ENCODE measurements at regions not wholly inside any gene's neighbourhood (a gene's known extent, or its start where the extent isn't known, plus 50 kb on each side); places are given as distances from the start of the nearest gene placed in this dataset.

GRCh38 chr14:39827901-39828655 lies 395.8 kb upstream of the FBXO33 start:
- in situ Hi-C loops (cut with HindIII; ENCODE audit: low sequenced_read_pairs): no loop called here
- no peak for DNase-seq (ENCODE audit: low spot score)

- in situ Hi-C loops (cut with HindIII; ENCODE audit: low sequenced_read_pairs): no loop called here
- no peak for DNase-seq (ENCODE audit: low spot score)
These were observed 380.5 kb upstream of the FBXO33 start for GRCh38 chr14:39812532-39813320.

- in situ Hi-C loops (cut with HindIII; ENCODE audit: low sequenced_read_pairs): no loop called here
- DNase-seq (ENCODE audit: low spot score): no peak
These were observed 375.0 kb upstream of the FBXO33 start for GRCh38 chr14:39807271-39807670.

GRCh38 chr14:39784461-39784860 lies 352.2 kb upstream of the FBXO33 start:
- in situ Hi-C loops (cut with HindIII; ENCODE audit: low sequenced_read_pairs): no loop called here
- no peak for DNase-seq (ENCODE audit: low spot score)

- no peak for DNase-seq (ENCODE audit: low spot score)
- in situ Hi-C loops (cut with HindIII; ENCODE audit: low sequenced_read_pairs): no loop called here
These were observed 349.2 kb upstream of the FBXO33 start for GRCh38 chr14:39781466-39781865.

GRCh38 chr14:39773387-39774126 lies 341.3 kb upstream of the FBXO33 start:
- in situ Hi-C loops (cut with HindIII; ENCODE audit: low sequenced_read_pairs): no loop called here
- DNase-seq (ENCODE audit: low spot score): no peak

GRCh38 chr14:39772627-39773026 lies 340.4 kb upstream of the FBXO33 start:
- no peak for DNase-seq (ENCODE audit: low spot score)
- in situ Hi-C loops (cut with HindIII; ENCODE audit: low sequenced_read_pairs): no loop called here

GRCh38 chr14:39768589-39768988 lies 336.4 kb upstream of the FBXO33 start:
- no peak for DNase-seq (ENCODE audit: low spot score)
- in situ Hi-C loops (cut with HindIII; ENCODE audit: low sequenced_read_pairs): no loop called here

GRCh38 chr14:39766397-39767000 lies 334.3 kb upstream of the FBXO33 start:
- in situ Hi-C loops (cut with HindIII; ENCODE audit: low sequenced_read_pairs): no loop called here
- no peak for DNase-seq (ENCODE audit: low spot score)

- no peak for DNase-seq (ENCODE audit: low spot score)
- in situ Hi-C loops (cut with HindIII; ENCODE audit: low sequenced_read_pairs): no loop called here
These were observed 333.4 kb upstream of the FBXO33 start for GRCh38 chr14:39765676-39766075.

- in situ Hi-C loops (cut with HindIII; ENCODE audit: low sequenced_read_pairs): no loop called here
- DNase-seq (ENCODE audit: low spot score): no peak
These were observed 331.2 kb upstream of the FBXO33 start for GRCh38 chr14:39763402-39763890.

- no peak for DNase-seq (ENCODE audit: low spot score)
- in situ Hi-C loops (cut with HindIII; ENCODE audit: low sequenced_read_pairs): no loop called here
These were observed 330.6 kb upstream of the FBXO33 start for GRCh38 chr14:39762576-39763401.

- no peak for DNase-seq (ENCODE audit: low spot score)
- in situ Hi-C loops (cut with HindIII; ENCODE audit: low sequenced_read_pairs): no loop called here
These were observed 323.1 kb upstream of the FBXO33 start for GRCh38 chr14:39755269-39755878.

- in situ Hi-C loops (cut with HindIII; ENCODE audit: low sequenced_read_pairs): no loop called here
- DNase-seq (ENCODE audit: low spot score): no peak
These were observed 308.2 kb upstream of the FBXO33 start for GRCh38 chr14:39740454-39740853.

GRCh38 chr14:39739796-39740195 lies 307.6 kb upstream of the FBXO33 start:
- in situ Hi-C loops (cut with HindIII; ENCODE audit: low sequenced_read_pairs): no loop called here
- peak; percentile 19 for DNase-seq (ENCODE audit: low spot score)

- no peak for DNase-seq (ENCODE audit: low spot score)
- in situ Hi-C loops (cut with HindIII; ENCODE audit: low sequenced_read_pairs): no loop called here
These were observed 302.1 kb upstream of the FBXO33 start for GRCh38 chr14:39734306-39734705.

- in situ Hi-C loops (cut with HindIII; ENCODE audit: low sequenced_read_pairs): no loop called here
- DNase-seq (ENCODE audit: low spot score): no peak
These were observed 301.5 kb upstream of the FBXO33 start for GRCh38 chr14:39733741-39734140.

- DNase-seq (ENCODE audit: low spot score): no peak
- in situ Hi-C loops (cut with HindIII; ENCODE audit: low sequenced_read_pairs): no loop called here
These were observed 299.7 kb upstream of the FBXO33 start for GRCh38 chr14:39731912-39732311.

Data from G401 (cell line).